Fibroblast of lung (primary cell): ENCODE measurements at regions not wholly inside any gene's neighbourhood (a gene's known extent, or its start where the extent isn't known, plus 50 kb on each side); places are given as distances from the start of the nearest gene placed in this dataset.

Experiments
- DNase-seq, 2 donors: peaks; one replicate each; pipeline versions ENCODE4 v3.0.0 to v3.0.0-alpha.2; 2010; ENCODE audit warnings: low read depth in 2 of 2
- H2AFZ ChIP-seq: 2 replicates; pipeline ENCODE4 v1.5.1; 2012; ENCODE audit warnings: low read length, control low read depth, inconsistent platforms
- H3K27ac ChIP-seq: 2 replicates; pipeline ENCODE4 v1.5.1; 2011; ENCODE audit warnings: low read length, control low read depth; ENCODE audit not compliant: insufficient read depth
- H3K27me3 ChIP-seq: 2 replicates; pipeline ENCODE4 v1.5.1; 2011; ENCODE audit warnings: mild to moderate bottlenecking, low read length; ENCODE audit not compliant: control insufficient read depth, insufficient read depth
- H3K36me3 ChIP-seq: 2 replicates; pipeline ENCODE4 v1.5.1; 2011; ENCODE audit warnings: low read length; ENCODE audit not compliant: control insufficient read depth, insufficient read depth
- H3K4me1 ChIP-seq: 2 replicates; pipeline ENCODE4 v1.5.1; 2011; ENCODE audit warnings: low read length; ENCODE audit not compliant: control insufficient read depth, insufficient read depth; ENCODE audit errors: extremely low read depth
- H3K4me2 ChIP-seq: 2 replicates; pipeline ENCODE4 v1.5.1; 2011; ENCODE audit warnings: low read length, control low read depth; ENCODE audit not compliant: insufficient read depth; ENCODE audit errors: extremely low read depth
- H3K4me3 ChIP-seq, 4 experiments: fragments of 200-600 bp in 1 of 4; sonication (generic) in 1 of 4; replicated peaks in 1 of 4; 2 replicates each; pipeline ENCODE4 v1.5.1; 2011 to 2016; ENCODE audit warnings: low read length in 4 of 4, low read depth in 3 of 4, mild to moderate bottlenecking in 3 of 4, control low read depth in 2 of 4, inconsistent platforms in 1 of 4, mixed read lengths in 1 of 4; ENCODE audit not compliant: insufficient read depth in 1 of 4; ENCODE audit errors: control extremely low read depth in 1 of 4
- H3K79me2 ChIP-seq: 2 replicates; pipeline ENCODE4 v1.5.1; 2012; ENCODE audit warnings: mild to moderate bottlenecking, low read length, inconsistent platforms; ENCODE audit not compliant: control insufficient read depth, insufficient read depth
- H3K9ac ChIP-seq: 2 replicates; pipeline ENCODE4 v1.5.1; 2011; ENCODE audit warnings: mild to moderate bottlenecking, low read length, control low read depth; ENCODE audit not compliant: insufficient read depth
- H3K9me3 ChIP-seq: 2 replicates; pipeline ENCODE4 v1.5.1; 2012; ENCODE audit warnings: low read depth, low read length; ENCODE audit not compliant: control insufficient read depth, insufficient read depth
- H4K20me1 ChIP-seq: 2 replicates; pipeline ENCODE4 v1.5.1; 2011; ENCODE audit warnings: low read length; ENCODE audit not compliant: control insufficient read depth, insufficient read depth; ENCODE audit errors: extremely low read depth
- EZH2 ChIP-seq: IDR thresholded peaks from 2 replicates; pipeline ENCODE4 v1.5.1; 2012; ENCODE audit warnings: low read length, control low read depth, mild to moderate bottlenecking; ENCODE audit errors: missing control alignments
- TF ChIP-seq, protein P1 (sequence below), 2 donors: IDR thresholded peaks in 1 of 2; conservative IDR thresholded peaks in 1 of 2; 1 replicate in 1 of 2; 2 replicates in 1 of 2; pipeline ENCODE4 v1.5.1; 2011 to 2012; ENCODE audit warnings: low read length in 2 of 2, control low read depth in 1 of 2, inconsistent platforms in 1 of 2, low read depth in 1 of 2, mild to moderate bottlenecking in 1 of 2

DNA sequence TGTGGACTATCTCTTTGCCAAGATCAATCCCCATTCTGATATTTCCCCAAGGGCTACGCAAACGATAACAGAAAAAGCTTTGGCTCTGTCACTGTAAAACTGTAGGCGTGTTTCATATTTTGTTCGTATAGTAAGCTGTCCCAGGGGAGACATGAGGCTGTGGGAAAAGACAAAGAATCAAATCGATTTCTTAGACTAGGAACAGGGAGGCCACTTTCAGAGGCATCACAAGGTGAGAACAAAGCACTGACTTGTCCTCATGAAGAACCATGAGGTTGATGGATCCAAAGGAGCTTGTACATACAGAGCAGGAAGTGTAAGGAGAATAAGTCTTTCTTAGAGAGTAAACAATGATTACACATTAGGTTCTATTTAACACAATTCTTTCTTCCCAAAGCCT, 255.7 kb downstream of the HNMT start:
- Histone ChIP-seq H3K9ac (no peak overlapping the region), H4K20me1 (no peaks in the 10 kb centered on the region), H2AFZ (no peak overlapping the region), H3K27ac (no peak overlapping the region), H3K79me2 (no peaks in the 10 kb centered on the region), H3K4me3 (no peak overlapping the region), H3K4me2 (no peak overlapping the region), H3K27me3 (no peaks in the 10 kb centered on the region), H3K36me3 (no peaks in the 10 kb centered on the region), H3K9me3 (no peaks in the 10 kb centered on the region), H3K4me1 (no peaks in the 10 kb centered on the region)
- no peak for TF ChIP-seq EZH2
- TF ChIP-seq, protein P1, sequence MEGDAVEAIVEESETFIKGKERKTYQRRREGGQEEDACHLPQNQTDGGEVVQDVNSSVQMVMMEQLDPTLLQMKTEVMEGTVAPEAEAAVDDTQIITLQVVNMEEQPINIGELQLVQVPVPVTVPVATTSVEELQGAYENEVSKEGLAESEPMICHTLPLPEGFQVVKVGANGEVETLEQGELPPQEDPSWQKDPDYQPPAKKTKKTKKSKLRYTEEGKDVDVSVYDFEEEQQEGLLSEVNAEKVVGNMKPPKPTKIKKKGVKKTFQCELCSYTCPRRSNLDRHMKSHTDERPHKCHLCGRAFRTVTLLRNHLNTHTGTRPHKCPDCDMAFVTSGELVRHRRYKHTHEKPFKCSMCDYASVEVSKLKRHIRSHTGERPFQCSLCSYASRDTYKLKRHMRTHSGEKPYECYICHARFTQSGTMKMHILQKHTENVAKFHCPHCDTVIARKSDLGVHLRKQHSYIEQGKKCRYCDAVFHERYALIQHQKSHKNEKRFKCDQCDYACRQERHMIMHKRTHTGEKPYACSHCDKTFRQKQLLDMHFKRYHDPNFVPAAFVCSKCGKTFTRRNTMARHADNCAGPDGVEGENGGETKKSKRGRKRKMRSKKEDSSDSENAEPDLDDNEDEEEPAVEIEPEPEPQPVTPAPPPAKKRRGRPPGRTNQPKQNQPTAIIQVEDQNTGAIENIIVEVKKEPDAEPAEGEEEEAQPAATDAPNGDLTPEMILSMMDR (conservative IDR thresholded peaks at IDR 0.05 in 1 of 2, IDR thresholded peaks at IDR 0.05 in 1 of 2; ENCODE audit: low read depth in 1 of 2, low read length in 2 of 2): no peak
- DNase-seq: no peak

DNA sequence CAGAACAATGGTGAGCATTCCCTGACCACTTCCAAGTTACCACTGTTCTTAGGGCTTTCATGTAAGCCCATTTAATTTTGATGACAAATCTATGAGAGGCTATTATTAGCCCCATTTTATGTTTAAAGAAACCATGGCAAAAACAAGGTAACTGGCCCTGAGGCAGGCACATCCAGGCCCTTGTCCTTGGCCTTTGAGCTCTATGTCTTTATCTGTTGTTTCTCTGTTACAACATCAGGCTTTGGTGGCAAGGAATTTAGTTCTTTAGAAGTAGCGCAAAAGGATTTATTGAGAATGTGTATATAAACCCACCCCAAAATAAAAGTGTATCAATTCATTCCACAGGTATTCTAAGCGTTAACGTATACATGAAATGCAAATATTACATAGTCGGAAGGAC, 257.1 kb downstream of the HNMT start:
- Histone ChIP-seq H3K27ac (no peak overlapping the region), H3K27me3 (no peaks in the 10 kb centered on the region), H3K9me3 (no peaks in the 10 kb centered on the region), H2AFZ (no peak overlapping the region), H3K4me3 (no peak overlapping the region), H3K36me3 (no peaks in the 10 kb centered on the region), H3K79me2 (no peaks in the 10 kb centered on the region), H3K4me1 (no peaks in the 10 kb centered on the region), H3K9ac (no peak overlapping the region), H3K4me2 (no peak overlapping the region), H4K20me1 (no peaks in the 10 kb centered on the region)
- TF ChIP-seq, protein P1 (conservative IDR thresholded peaks at IDR 0.05 in 1 of 2, IDR thresholded peaks at IDR 0.05 in 1 of 2; ENCODE audit: low read depth in 1 of 2, low read length in 2 of 2): no peak
- no peak for TF ChIP-seq EZH2
- DNase-seq: no peak

DNA sequence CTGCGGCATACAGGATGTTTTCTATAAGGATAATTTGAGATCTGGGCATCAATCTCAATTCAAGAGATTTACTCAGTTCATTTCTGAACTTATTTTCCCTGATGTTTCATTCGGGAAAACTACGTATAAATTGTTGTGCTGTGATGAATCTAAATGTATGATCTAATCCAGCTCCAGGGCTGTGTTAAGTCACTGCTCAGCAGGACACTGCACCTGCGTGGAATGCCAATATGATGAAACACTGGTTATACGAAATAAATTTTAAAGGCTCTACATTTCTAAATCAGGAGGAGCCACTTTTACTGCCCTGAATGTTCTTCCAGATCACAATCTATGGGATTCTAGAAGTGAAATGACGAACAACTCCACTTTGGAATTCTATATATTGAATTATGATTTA, 259.0 kb downstream of the HNMT start:
- Histone ChIP-seq H3K27me3 (no peaks in the 10 kb centered on the region), H3K4me1 (no peaks in the 10 kb centered on the region), H2AFZ (no peak overlapping the region), H3K79me2 (no peaks in the 10 kb centered on the region), H3K36me3 (no peaks in the 10 kb centered on the region), H3K9ac (no peak overlapping the region), H3K4me2 (no peak overlapping the region), H4K20me1 (no peaks in the 10 kb centered on the region), H3K4me3 (no peak overlapping the region), H3K27ac (no peak overlapping the region), H3K9me3 (no peaks in the 10 kb centered on the region)
- TF ChIP-seq, protein P1 (conservative IDR thresholded peaks at IDR 0.05 in 1 of 2, IDR thresholded peaks at IDR 0.05 in 1 of 2; ENCODE audit: low read depth in 1 of 2, low read length in 2 of 2): no peak
- TF ChIP-seq EZH2: no peak
- DNase-seq: peak in 1 of 2 donors; percentile 42
